ENCODE measurements at regions not wholly inside any gene's neighbourhood (a gene's known extent, or its start where the extent isn't known, plus 50 kb on each side); places are given as distances from the start of the nearest gene placed in this dataset.

DNA sequence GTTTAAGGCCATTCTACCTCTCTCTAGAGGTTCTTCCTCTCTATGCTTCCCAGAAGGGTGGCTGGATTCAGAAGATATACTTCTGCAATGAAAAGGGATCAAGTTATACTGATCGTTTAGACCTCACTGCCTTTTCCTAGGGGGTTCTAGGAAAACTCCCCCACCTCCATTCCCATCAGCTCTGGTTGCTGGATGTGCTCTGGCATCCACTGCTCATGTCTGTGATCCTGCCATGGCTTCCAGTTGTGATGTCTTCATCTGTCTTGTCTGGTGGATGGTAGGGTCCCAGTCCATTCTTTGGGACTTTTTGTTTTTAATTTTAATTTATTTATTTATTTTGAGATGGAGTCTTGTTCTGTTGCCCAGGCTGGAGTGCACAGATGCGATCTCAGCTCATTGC, 118.4 kb downstream of the BTBD3 start:
- no peak for TF ChIP-seq POLR2A (IDR thresholded peaks at IDR 0.05)
- TF ChIP-seq, protein P1, sequence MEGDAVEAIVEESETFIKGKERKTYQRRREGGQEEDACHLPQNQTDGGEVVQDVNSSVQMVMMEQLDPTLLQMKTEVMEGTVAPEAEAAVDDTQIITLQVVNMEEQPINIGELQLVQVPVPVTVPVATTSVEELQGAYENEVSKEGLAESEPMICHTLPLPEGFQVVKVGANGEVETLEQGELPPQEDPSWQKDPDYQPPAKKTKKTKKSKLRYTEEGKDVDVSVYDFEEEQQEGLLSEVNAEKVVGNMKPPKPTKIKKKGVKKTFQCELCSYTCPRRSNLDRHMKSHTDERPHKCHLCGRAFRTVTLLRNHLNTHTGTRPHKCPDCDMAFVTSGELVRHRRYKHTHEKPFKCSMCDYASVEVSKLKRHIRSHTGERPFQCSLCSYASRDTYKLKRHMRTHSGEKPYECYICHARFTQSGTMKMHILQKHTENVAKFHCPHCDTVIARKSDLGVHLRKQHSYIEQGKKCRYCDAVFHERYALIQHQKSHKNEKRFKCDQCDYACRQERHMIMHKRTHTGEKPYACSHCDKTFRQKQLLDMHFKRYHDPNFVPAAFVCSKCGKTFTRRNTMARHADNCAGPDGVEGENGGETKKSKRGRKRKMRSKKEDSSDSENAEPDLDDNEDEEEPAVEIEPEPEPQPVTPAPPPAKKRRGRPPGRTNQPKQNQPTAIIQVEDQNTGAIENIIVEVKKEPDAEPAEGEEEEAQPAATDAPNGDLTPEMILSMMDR (IDR thresholded peaks at IDR 0.05): no peak

Data from upper lobe of left lung (tissue), 4 donors.